Neural cell (in vitro differentiated cells): ENCODE measurements at regions not wholly inside any gene's neighbourhood (a gene's known extent, or its start where the extent isn't known, plus 50 kb on each side); places are given as distances from the start of the nearest gene placed in this dataset.

Experiments used
- H2AFZ ChIP-seq: fragments of 200-600, 300-800 bp; sonication (generic), shearing (Covaris generic); 2 replicates; pipeline ENCODE4 v1.6.0; 2014; ENCODE audit warnings: low read depth, mild to moderate bottlenecking, antibody characterized with exemption, low read length, moderate library complexity
- H3F3A ChIP-seq: fragments of 200-600 bp; shearing (Covaris generic); 2 replicates; pipeline ENCODE4 v1.6.1; 2016; ENCODE audit warnings: mild to moderate bottlenecking, moderate library complexity, mixed read lengths, antibody characterized with exemption, low read length; ENCODE audit not compliant: insufficient read depth, poor library complexity, severe bottlenecking
- H3K27ac ChIP-seq: fragments of 200-600, 300-800 bp; sonication (generic), shearing (Covaris generic); 2 replicates; pipeline ENCODE4 v1.5.1; 2014; ENCODE audit warnings: mild to moderate bottlenecking, low read length, moderate library complexity
- H3K27me3 ChIP-seq: fragments of 300-800, 200-600 bp; sonication (generic), shearing (Covaris generic); 2 replicates; pipeline ENCODE4 v1.6.0; 2014; ENCODE audit warnings: mild to moderate bottlenecking, low read depth, low read length, moderate library complexity; ENCODE audit not compliant: insufficient read depth
- H3K36me3 ChIP-seq: fragments of 300-800, 200-600 bp; sonication (generic), shearing (Covaris generic); 2 replicates; pipeline ENCODE4 v1.5.1; 2014; ENCODE audit warnings: mild to moderate bottlenecking, antibody characterized with exemption, low read length, moderate library complexity; ENCODE audit not compliant: insufficient read depth
- H3K4me2 ChIP-seq: fragments of 300-800, 200-600 bp; sonication (generic), shearing (Covaris generic); 2 replicates; pipeline ENCODE4 v1.6.0; 2014; ENCODE audit warnings: mild to moderate bottlenecking, low read length
- H3K4me3 ChIP-seq: fragments of 300-800, 200-600 bp; sonication (generic), shearing (Covaris generic); 2 replicates; pipeline ENCODE4 v1.5.1; 2014; ENCODE audit warnings: mild to moderate bottlenecking, low read length, moderate library complexity
- H3K79me2 ChIP-seq: fragments of 200-600 bp; shearing (Covaris generic); replicated peaks from 2 replicates; pipeline ENCODE4 v1.6.0; 2014; ENCODE audit warnings: mild to moderate bottlenecking, low read length, moderate library complexity; ENCODE audit not compliant: insufficient read depth
- H3K9ac ChIP-seq: fragments of 300-800, 200-600 bp; sonication (generic), shearing (Covaris generic); 2 replicates; pipeline ENCODE4 v1.6.1; 2016; ENCODE audit warnings: mild to moderate bottlenecking, low read length, mixed read lengths
- H3K9me2 ChIP-seq: fragments of 200-600 bp; shearing (Covaris generic); 2 replicates; pipeline ENCODE4 v1.6.1; 2016; ENCODE audit warnings: mild to moderate bottlenecking, low read length, mixed read lengths; ENCODE audit not compliant: insufficient read depth
- H3K9me3 ChIP-seq: fragments of 200-600, 300-800 bp; sonication (generic), shearing (Covaris generic); 2 replicates; pipeline ENCODE4 v1.6.1; 2016; ENCODE audit warnings: mild to moderate bottlenecking, mixed run types, low read length, moderate library complexity, mixed read lengths
- H4K20me1 ChIP-seq: fragments of 200-600 bp; shearing (Covaris generic); 2 replicates; pipeline ENCODE4 v1.6.1; 2016; ENCODE audit warnings: mild to moderate bottlenecking, mixed run types; ENCODE audit not compliant: insufficient read depth
- EP300 ChIP-seq: fragments of 450-650 bp; conservative IDR thresholded peaks from 2 replicates; pipeline ENCODE4 v1.6.1; 2014; ENCODE audit warnings: antibody characterized with exemption, mild to moderate bottlenecking, moderate library complexity; ENCODE audit not compliant: poor library complexity, severe bottlenecking
- EZH2 ChIP-seq: fragments of 200-600, 300-800 bp; shearing (Covaris generic), sonication (generic); IDR thresholded peaks from 2 replicates; pipeline ENCODE4 v1.6.1; 2014; ENCODE audit warnings: antibody characterized with exemption, low read length, borderline replicate concordance, mild to moderate bottlenecking; ENCODE audit not compliant: insufficient read depth, poor library complexity, severe bottlenecking
- MXI1 ChIP-seq: fragments of 450-650 bp; conservative IDR thresholded peaks from 2 replicates; pipeline ENCODE4 v1.6.1; 2014; ENCODE audit warnings: antibody characterized with exemption, mild to moderate bottlenecking; ENCODE audit not compliant: poor library complexity, severe bottlenecking
- POLR2AphosphoS5 ChIP-seq: IDR thresholded peaks from 2 replicates; pipeline ENCODE4 v1.6.1; 2012
- RAD21 ChIP-seq: fragments of 450-650 bp; conservative IDR thresholded peaks from 2 replicates; pipeline ENCODE4 v1.6.1; 2014; ENCODE audit warnings: antibody characterized with exemption, mild to moderate bottlenecking, moderate library complexity
- SMC3 ChIP-seq: fragments of 450-650 bp; conservative IDR thresholded peaks from 2 replicates; pipeline ENCODE4 v1.6.1; 2014; ENCODE audit warnings: antibody characterized with exemption, mild to moderate bottlenecking, moderate library complexity; ENCODE audit not compliant: poor library complexity
- TAF1 ChIP-seq: IDR thresholded peaks from 2 replicates; pipeline ENCODE4 v1.6.1; 2012; ENCODE audit warnings: low read depth
- TF ChIP-seq, protein P1 (sequence below): IDR thresholded peaks from 2 replicates; pipeline ENCODE4 v1.6.1; 2012; ENCODE audit warnings: borderline replicate concordance
- TF ChIP-seq, protein P2 (sequence below): fragments of 450-650 bp; IDR thresholded peaks from 2 replicates; pipeline ENCODE4 v1.5.1; 2014; ENCODE audit warnings: antibody characterized with exemption, mild to moderate bottlenecking, moderate library complexity; ENCODE audit not compliant: poor library complexity, severe bottlenecking

- Histone ChIP-seq H3F3A (no peaks in the 10 kb centered on the region), H2AFZ (no peak overlapping the region), H3K4me2 (no peak overlapping the region), H3K9me3 (no peaks in the 10 kb centered on the region), H3K79me2 (no peaks in the 10 kb centered on the region), H3K27me3 (no peaks in the 10 kb centered on the region), H3K27ac (no peak overlapping the region), H4K20me1 (no peaks in the 10 kb centered on the region), H3K9ac (no peak overlapping the region), H3K4me3 (no peak overlapping the region), H3K36me3 (no peaks in the 10 kb centered on the region), H3K9me2 (no peaks in the 10 kb centered on the region)
- TF ChIP-seq POLR2AphosphoS5: no peak
- TF ChIP-seq EP300: no peak
- TF ChIP-seq, protein P1, sequence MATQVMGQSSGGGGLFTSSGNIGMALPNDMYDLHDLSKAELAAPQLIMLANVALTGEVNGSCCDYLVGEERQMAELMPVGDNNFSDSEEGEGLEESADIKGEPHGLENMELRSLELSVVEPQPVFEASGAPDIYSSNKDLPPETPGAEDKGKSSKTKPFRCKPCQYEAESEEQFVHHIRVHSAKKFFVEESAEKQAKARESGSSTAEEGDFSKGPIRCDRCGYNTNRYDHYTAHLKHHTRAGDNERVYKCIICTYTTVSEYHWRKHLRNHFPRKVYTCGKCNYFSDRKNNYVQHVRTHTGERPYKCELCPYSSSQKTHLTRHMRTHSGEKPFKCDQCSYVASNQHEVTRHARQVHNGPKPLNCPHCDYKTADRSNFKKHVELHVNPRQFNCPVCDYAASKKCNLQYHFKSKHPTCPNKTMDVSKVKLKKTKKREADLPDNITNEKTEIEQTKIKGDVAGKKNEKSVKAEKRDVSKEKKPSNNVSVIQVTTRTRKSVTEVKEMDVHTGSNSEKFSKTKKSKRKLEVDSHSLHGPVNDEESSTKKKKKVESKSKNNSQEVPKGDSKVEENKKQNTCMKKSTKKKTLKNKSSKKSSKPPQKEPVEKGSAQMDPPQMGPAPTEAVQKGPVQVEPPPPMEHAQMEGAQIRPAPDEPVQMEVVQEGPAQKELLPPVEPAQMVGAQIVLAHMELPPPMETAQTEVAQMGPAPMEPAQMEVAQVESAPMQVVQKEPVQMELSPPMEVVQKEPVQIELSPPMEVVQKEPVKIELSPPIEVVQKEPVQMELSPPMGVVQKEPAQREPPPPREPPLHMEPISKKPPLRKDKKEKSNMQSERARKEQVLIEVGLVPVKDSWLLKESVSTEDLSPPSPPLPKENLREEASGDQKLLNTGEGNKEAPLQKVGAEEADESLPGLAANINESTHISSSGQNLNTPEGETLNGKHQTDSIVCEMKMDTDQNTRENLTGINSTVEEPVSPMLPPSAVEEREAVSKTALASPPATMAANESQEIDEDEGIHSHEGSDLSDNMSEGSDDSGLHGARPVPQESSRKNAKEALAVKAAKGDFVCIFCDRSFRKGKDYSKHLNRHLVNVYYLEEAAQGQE: no peak
- TF ChIP-seq, protein P2, sequence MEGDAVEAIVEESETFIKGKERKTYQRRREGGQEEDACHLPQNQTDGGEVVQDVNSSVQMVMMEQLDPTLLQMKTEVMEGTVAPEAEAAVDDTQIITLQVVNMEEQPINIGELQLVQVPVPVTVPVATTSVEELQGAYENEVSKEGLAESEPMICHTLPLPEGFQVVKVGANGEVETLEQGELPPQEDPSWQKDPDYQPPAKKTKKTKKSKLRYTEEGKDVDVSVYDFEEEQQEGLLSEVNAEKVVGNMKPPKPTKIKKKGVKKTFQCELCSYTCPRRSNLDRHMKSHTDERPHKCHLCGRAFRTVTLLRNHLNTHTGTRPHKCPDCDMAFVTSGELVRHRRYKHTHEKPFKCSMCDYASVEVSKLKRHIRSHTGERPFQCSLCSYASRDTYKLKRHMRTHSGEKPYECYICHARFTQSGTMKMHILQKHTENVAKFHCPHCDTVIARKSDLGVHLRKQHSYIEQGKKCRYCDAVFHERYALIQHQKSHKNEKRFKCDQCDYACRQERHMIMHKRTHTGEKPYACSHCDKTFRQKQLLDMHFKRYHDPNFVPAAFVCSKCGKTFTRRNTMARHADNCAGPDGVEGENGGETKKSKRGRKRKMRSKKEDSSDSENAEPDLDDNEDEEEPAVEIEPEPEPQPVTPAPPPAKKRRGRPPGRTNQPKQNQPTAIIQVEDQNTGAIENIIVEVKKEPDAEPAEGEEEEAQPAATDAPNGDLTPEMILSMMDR: no peak
- no peak for TF ChIP-seq MXI1
- no peak for TF ChIP-seq EZH2
- TF ChIP-seq RAD21: no peak
- no peak for TF ChIP-seq SMC3
- TF ChIP-seq TAF1: no peak
Observed at GRCh38 chr13:109541081-109541480, 245.3 kb downstream of the IRS2 start.

- Histone ChIP-seq H3K27me3 (no peaks in the 10 kb centered on the region), H3K9me3 (no peaks in the 10 kb centered on the region), H3F3A (no peaks in the 10 kb centered on the region), H3K9ac (no peak overlapping the region), H3K4me2 (no peak overlapping the region), H2AFZ (no peak overlapping the region), H3K79me2 (no peaks in the 10 kb centered on the region), H3K27ac (peak overlapping the region; percentile 33), H3K4me3 (no peak overlapping the region), H3K9me2 (no peaks in the 10 kb centered on the region), H3K36me3 (no peaks in the 10 kb centered on the region), H4K20me1 (no peaks in the 10 kb centered on the region)
- no peak for TF ChIP-seq SMC3
- TF ChIP-seq, protein P2: no peak
- TF ChIP-seq, protein P1: no peak
Observed at GRCh38 chr13:109537584-109537983, 248.8 kb downstream of the IRS2 start.
